Neuronal stem cell (in vitro differentiated cells): ENCODE measurements at regions not wholly inside any gene's neighbourhood (a gene's known extent, or its start where the extent isn't known, plus 50 kb on each side); places are given as distances from the start of the nearest gene placed in this dataset.

Experiments used
- DNase-seq: peaks from one replicate; pipeline ENCODE4 v3.0.0-alpha.2; 2013; ENCODE audit warnings: low spot score
- H2AFZ ChIP-seq: one replicate; pipeline ENCODE4 v1.6.1; 2013; ENCODE audit warnings: mild to moderate bottlenecking, low read length, inconsistent platforms
- H2AK5ac ChIP-seq: 2 replicates; pipeline ENCODE4 v1.6.1; 2013; ENCODE audit warnings: low read depth, mild to moderate bottlenecking, inconsistent platforms, low read length, moderate library complexity, mixed read lengths
- H2BK120ac ChIP-seq: 2 replicates; pipeline ENCODE4 v1.6.1; 2013; ENCODE audit warnings: low read depth, mild to moderate bottlenecking, inconsistent platforms, low read length, moderate library complexity, mixed read lengths
- H2BK12ac ChIP-seq: one replicate; pipeline ENCODE4 v1.6.1; 2013; ENCODE audit warnings: low read length, inconsistent platforms
- H2BK15ac ChIP-seq: 2 replicates; pipeline ENCODE4 v1.6.1; 2013; ENCODE audit warnings: mild to moderate bottlenecking, low read length, inconsistent platforms, mixed read lengths
- H2BK5ac ChIP-seq: one replicate; pipeline ENCODE4 v1.6.1; 2013; ENCODE audit warnings: inconsistent platforms, mild to moderate bottlenecking, low read length, moderate library complexity
- H3K14ac ChIP-seq: one replicate; pipeline ENCODE4 v1.6.1; 2013; ENCODE audit warnings: low read length, inconsistent platforms
- H3K18ac ChIP-seq: 2 replicates; pipeline ENCODE4 v1.6.1; 2013; ENCODE audit warnings: low read length, inconsistent platforms
- H3K23ac ChIP-seq: 2 replicates; pipeline ENCODE4 v1.6.1; 2013; ENCODE audit warnings: low read depth, mild to moderate bottlenecking, mixed read lengths, low read length, inconsistent platforms; ENCODE audit not compliant: poor library complexity
- H3K27ac ChIP-seq: replicated peaks from 3 replicates; pipeline ENCODE4 v1.5.1; 2013; ENCODE audit warnings: low read length, inconsistent platforms
- H3K27me3 ChIP-seq, 3 experiments: 2 replicates each; pipeline ENCODE4 v1.6.1; 2013; ENCODE audit warnings: low read length in 3 of 3, mild to moderate bottlenecking in 2 of 3, inconsistent platforms in 1 of 3, low read depth in 1 of 3, mixed read lengths in 1 of 3, moderate library complexity in 1 of 3; ENCODE audit not compliant: control insufficient read depth in 3 of 3, insufficient read depth in 3 of 3
- H3K36me3 ChIP-seq, 2 donors: replicated peaks in 1 of 2; 2 replicates each; pipeline ENCODE4 v1.6.1; 2013; ENCODE audit warnings: low read length in 2 of 2; ENCODE audit not compliant: control insufficient read depth in 2 of 2, insufficient read depth in 2 of 2
- H3K4ac ChIP-seq: 2 replicates; pipeline ENCODE4 v1.6.1; 2013; ENCODE audit warnings: inconsistent platforms, mild to moderate bottlenecking, low read length, moderate library complexity
- H3K4me1 ChIP-seq, 2 donors: 1 replicate in 1 of 2; 2 replicates in 1 of 2; pipeline ENCODE4 v1.6.1; 2013; ENCODE audit warnings: low read length in 2 of 2, low read depth in 1 of 2; ENCODE audit not compliant: control insufficient read depth in 2 of 2, insufficient read depth in 1 of 2
- H3K4me2 ChIP-seq: one replicate; pipeline ENCODE4 v1.6.1; 2013; ENCODE audit warnings: mild to moderate bottlenecking, low read length, inconsistent platforms; ENCODE audit not compliant: insufficient read depth, poor library complexity, severe bottlenecking
- H3K4me3 ChIP-seq, 2 donors: 2 replicates each; pipeline ENCODE4 v1.5.1; 2013; ENCODE audit warnings: low read length in 2 of 2, mild to moderate bottlenecking in 2 of 2, inconsistent platforms in 1 of 2, moderate library complexity in 1 of 2
- H3K79me1 ChIP-seq: one replicate; pipeline ENCODE4 v1.6.1; 2013; ENCODE audit warnings: low read depth, mild to moderate bottlenecking, inconsistent platforms, low read length, moderate library complexity
- H3K9ac ChIP-seq: one replicate; pipeline ENCODE4 v1.6.1; 2013; ENCODE audit warnings: mild to moderate bottlenecking, low read depth, low read length, inconsistent platforms; ENCODE audit not compliant: poor library complexity
- H3K9me3 ChIP-seq, 2 donors: replicated peaks in 1 of 2; 2 replicates each; pipeline versions ENCODE3 to v1.6.1; 2013; ENCODE audit warnings: low read length in 2 of 2, mild to moderate bottlenecking in 2 of 2, inconsistent platforms in 1 of 2, low read depth in 1 of 2, mixed read lengths in 1 of 2, moderate library complexity in 1 of 2; ENCODE audit not compliant: control insufficient read depth in 2 of 2, insufficient read depth in 1 of 2
- H4K8ac ChIP-seq: one replicate; pipeline ENCODE4 v1.6.1; 2013; ENCODE audit warnings: low read depth, mild to moderate bottlenecking, inconsistent platforms, low read length, moderate library complexity
- H4K91ac ChIP-seq: one replicate; pipeline ENCODE4 v1.6.1; 2013; ENCODE audit warnings: low read length, low read depth, mild to moderate bottlenecking, inconsistent platforms; ENCODE audit not compliant: poor library complexity
- WGBS, 2 donors: extraction: QIAGEN DNeasy Blood & Tissue Kit; methylation state at CpG; one replicate each; pipeline ENCODE4 v1.1.7; 2013; ENCODE audit warnings: missing lambda C conversion rate in 2 of 2, mixed read lengths in 1 of 2; ENCODE audit not compliant: insufficient read length in 2 of 2, insufficient replicate concordance in 1 of 2; ENCODE audit errors: extremely low coverage in 2 of 2; 5-methylcytosine and 5-hydroxymethylcytosine counted together

DNA sequence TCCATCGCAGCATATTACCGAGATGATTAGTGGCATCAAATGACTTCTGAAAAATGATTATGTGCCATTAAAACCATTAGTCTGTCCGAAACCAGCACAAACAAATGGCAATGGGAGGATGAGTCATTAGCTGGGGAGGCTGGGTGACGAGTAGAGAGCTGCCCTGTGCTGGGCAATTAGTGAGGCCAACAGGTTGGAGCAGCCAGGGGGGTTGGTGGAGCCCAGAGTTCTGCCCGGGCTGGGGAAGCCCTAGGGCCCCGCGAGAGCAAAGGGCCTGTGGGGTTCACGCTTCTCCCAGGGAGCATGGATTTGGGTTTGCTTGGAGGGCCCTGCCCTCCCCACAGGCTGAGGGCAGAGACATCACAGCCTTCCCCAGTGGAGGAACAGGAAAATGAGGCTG lies 152.1 kb upstream of the RPL38 start:
- DNase-seq = no peak
- no peak overlapping the region for H3K4ac ChIP-seq
- no peak overlapping the region for H2AFZ ChIP-seq
- H3K4me1 ChIP-seq = peaks cover 0 to 9% of the 10 kb centered on the region in 2 donors
- H2BK12ac ChIP-seq = no peak overlapping the region
- H3K9ac ChIP-seq = no peak overlapping the region
- no peak overlapping the region for H3K4me3 ChIP-seq
- H3K9me3 ChIP-seq = no peaks in the 10 kb centered on the region
- H4K8ac ChIP-seq = no peak overlapping the region
- H3K18ac ChIP-seq = no peak overlapping the region
- H3K36me3 ChIP-seq = no peaks in the 10 kb centered on the region
- H2BK5ac ChIP-seq = peak overlapping the region; percentile 43
- no peak overlapping the region for H2BK120ac ChIP-seq
- peak overlapping the region; percentile 14 for H4K91ac ChIP-seq
- no CpG with 5 or more reads among the region's 8 CpGs for WGBS, 2 donors
- H2BK15ac ChIP-seq = no peak overlapping the region
- no peak overlapping the region for H3K4me2 ChIP-seq
- no peak overlapping the region for H2AK5ac ChIP-seq
- H3K23ac ChIP-seq = no peak overlapping the region
- H3K27me3 ChIP-seq = peaks cover 0 to 24% (median 0%) of the 10 kb centered on the region in 3 experiments
- no peak overlapping the region for H3K27ac ChIP-seq
- no peak overlapping the region for H3K14ac ChIP-seq
- H3K79me1 ChIP-seq = no peaks in the 10 kb centered on the region

DNA sequence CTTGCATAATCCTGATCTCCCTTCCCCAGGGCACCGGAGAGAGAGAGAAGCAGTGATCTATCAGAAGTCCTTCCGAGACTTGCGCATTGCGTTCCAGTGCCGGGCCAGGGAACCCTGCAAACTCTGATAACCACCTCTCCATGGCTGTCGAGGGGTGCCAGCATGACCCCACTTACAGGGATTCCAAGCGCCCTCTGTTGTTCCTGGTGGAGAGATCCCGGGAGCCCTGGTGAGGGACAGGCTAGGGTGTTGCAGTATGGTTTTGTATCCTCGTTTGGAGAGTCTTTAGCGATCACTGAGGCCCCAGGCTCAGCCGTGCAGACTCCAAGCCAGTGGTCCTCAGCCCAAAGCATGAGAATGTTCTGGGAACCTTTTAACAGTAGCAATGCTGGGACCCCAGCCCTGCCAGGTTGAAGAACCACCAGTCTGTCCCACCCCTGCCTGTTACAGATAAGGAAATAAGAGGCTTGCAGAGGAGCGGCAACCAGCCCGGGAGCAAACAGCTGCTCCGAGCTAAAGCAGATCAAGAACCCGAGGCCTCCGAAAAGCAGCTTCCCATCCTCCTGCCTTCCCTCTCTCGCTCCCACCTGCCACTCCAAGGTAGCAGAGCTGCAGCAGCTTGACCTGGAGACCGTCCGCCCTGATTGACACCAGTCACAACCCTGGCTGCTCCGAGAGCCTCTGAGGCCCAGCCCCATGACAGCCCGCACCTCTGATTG lies 150.3 kb upstream of the RPL38 start:
- H2BK15ac ChIP-seq = peak overlapping the region; percentile 13
- no peak overlapping the region for H2BK120ac ChIP-seq
- H3K4me2 ChIP-seq = no peak overlapping the region
- H3K27ac ChIP-seq = no peak overlapping the region
- H3K4ac ChIP-seq = no peak overlapping the region
- no peak overlapping the region for H2BK5ac ChIP-seq
- peak overlapping the region; percentile 11 for H2AFZ ChIP-seq
- H3K14ac ChIP-seq = no peak overlapping the region
- H3K4me1 ChIP-seq = peaks cover 0 to 10% of the 10 kb centered on the region in 2 donors
- H3K36me3 ChIP-seq = no peaks in the 10 kb centered on the region
- no peak overlapping the region for H3K9ac ChIP-seq
- no peaks in the 10 kb centered on the region for H3K79me1 ChIP-seq
- H4K91ac ChIP-seq = no peak overlapping the region
- no peak overlapping the region for H3K4me3 ChIP-seq
- H4K8ac ChIP-seq = no peak overlapping the region
- peak overlapping the region; percentile 42 for H2BK12ac ChIP-seq
- WGBS, 2 donors = no CpG with 5 or more reads among the region's 21 CpGs
- DNase-seq = no peak
- peaks cover 0 to 2% of the 10 kb centered on the region in 2 donors for H3K9me3 ChIP-seq
- peaks cover 0 to 21% (median 0%) of the 10 kb centered on the region in 3 experiments for H3K27me3 ChIP-seq
- H3K23ac ChIP-seq = no peak overlapping the region
- peak overlapping the region; percentile 60 for H2AK5ac ChIP-seq
- peak overlapping the region; percentile 67 for H3K18ac ChIP-seq

DNA sequence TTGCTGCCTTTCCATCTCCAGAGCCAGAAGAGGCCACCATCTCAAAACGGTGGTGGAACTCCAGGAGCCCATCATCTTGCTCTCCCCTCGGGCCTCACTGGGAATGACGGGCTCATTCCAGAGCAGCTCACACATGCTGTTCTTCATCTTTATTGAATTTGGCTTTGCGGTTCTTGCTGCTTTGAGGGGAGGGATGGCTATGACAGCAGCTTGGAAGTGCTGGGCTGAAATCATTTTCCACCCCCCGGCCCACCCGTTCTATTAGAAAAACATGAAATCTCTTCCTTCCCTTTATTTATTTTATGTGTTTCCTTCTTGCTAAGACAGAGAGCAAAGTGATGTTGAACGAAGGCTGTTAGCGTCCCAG lies 149.8 kb upstream of the RPL38 start:
- Histone ChIP-seq H3K9ac (no peak overlapping the region), H3K79me1 (no peaks in the 10 kb centered on the region), H3K36me3 (no peaks in the 10 kb centered on the region), H3K4me1 (peaks cover 0 to 10% of the 10 kb centered on the region in 2 donors), H4K91ac (no peak overlapping the region), H2AK5ac (peak overlapping the region; percentile 60), H3K18ac (no peak overlapping the region), H3K23ac (no peak overlapping the region), H3K27ac (no peak overlapping the region), H3K14ac (no peak overlapping the region), H3K4ac (no peak overlapping the region), H4K8ac (no peak overlapping the region), H3K27me3 (peaks cover 0 to 19% (median 0%) of the 10 kb centered on the region in 3 experiments), H3K4me2 (no peak overlapping the region), H2BK15ac (no peak overlapping the region), H2AFZ (no peak overlapping the region), H3K9me3 (peaks cover 0 to 2% of the 10 kb centered on the region in 2 donors), H2BK12ac (peak overlapping the region; percentile 42), H2BK5ac (no peak overlapping the region), H3K4me3 (no peak overlapping the region), H2BK120ac (no peak overlapping the region)
- no CpG with 5 or more reads among the region's 8 CpGs for WGBS, 2 donors
- no peak for DNase-seq

DNA sequence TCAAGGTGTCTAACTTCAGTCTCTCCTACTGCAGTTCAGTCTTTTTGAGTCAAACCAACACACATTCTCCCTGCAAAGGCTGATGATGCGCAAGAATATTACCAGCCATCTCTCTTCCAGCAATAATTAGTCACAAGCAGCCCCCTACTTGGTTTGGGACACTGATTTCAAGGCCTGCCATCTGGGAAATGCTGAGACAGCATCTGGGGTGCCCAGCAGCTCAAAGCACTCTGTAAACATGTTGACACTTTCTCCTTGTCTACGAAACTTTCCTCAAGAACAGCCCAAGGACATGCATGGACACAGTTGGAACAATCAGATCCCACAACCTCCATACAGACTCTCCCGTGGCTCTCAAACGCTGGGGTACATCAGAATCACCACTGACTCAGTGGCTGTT lies 149.2 kb upstream of the RPL38 start:
- no peak overlapping the region for H3K23ac ChIP-seq
- no peak overlapping the region for H3K14ac ChIP-seq
- H3K79me1 ChIP-seq = no peaks in the 10 kb centered on the region
- H2BK12ac ChIP-seq = no peak overlapping the region
- H3K27me3 ChIP-seq = peaks cover 0 to 19% (median 0%) of the 10 kb centered on the region in 3 experiments
- no CpG with 5 or more reads among the region's 4 CpGs for WGBS, 2 donors
- peak overlapping the region; percentile 22 for H3K18ac ChIP-seq
- no peak overlapping the region for H2AK5ac ChIP-seq
- peaks cover 0 to 8% of the 10 kb centered on the region in 2 donors for H3K4me1 ChIP-seq
- no peak overlapping the region for H2BK120ac ChIP-seq
- H3K4me3 ChIP-seq = no peak overlapping the region
- no peak overlapping the region for H2AFZ ChIP-seq
- H3K27ac ChIP-seq = no peak overlapping the region
- H3K4me2 ChIP-seq = no peak overlapping the region
- H3K4ac ChIP-seq = no peak overlapping the region
- H4K91ac ChIP-seq = no peak overlapping the region
- peaks cover 0 to 2% of the 10 kb centered on the region in 2 donors for H3K9me3 ChIP-seq
- no peaks in the 10 kb centered on the region for H3K36me3 ChIP-seq
- DNase-seq = no peak
- no peak overlapping the region for H3K9ac ChIP-seq
- H2BK5ac ChIP-seq = no peak overlapping the region
- no peak overlapping the region for H2BK15ac ChIP-seq
- H4K8ac ChIP-seq = no peak overlapping the region
